ENCODE measurements at regions not wholly inside any gene's neighbourhood (a gene's known extent, or its start where the extent isn't known, plus 50 kb on each side); places are given as distances from the start of the nearest gene placed in this dataset.

- TF ChIP-seq CTCF (IDR thresholded peaks at IDR 0.05) (no peak), EP300 (IDR thresholded peaks at IDR 0.05) (no peak), POLR2A (IDR thresholded peaks at IDR 0.05) (no peak)
Measured at GRCh38 chr5:57685516-57686255, 203.1 kb upstream of the ACTBL2 start.

All from ovary (tissue), 3 donors.